Activated T-helper 17 cell treated with anti-CD3 and anti-CD28 coated beads, Interleukin-2, amount 50 U/mL, for 72 hours (primary cell): ENCODE measurements at regions not wholly inside any gene's neighbourhood (a gene's known extent, or its start where the extent isn't known, plus 50 kb on each side); places are given as distances from the start of the nearest gene placed in this dataset.
"Not testable (repeated sequence)": the region's sequence is repeated elsewhere in the genome, so short reads cannot be mapped to it uniquely, and the experiment has no call there.

Experiments used
- ATAC-seq: fragments of 150-1000 bp; cut with Tn5 transposase; replicated peaks from 2 replicates; pipeline ENCODE4 v1.10.0; 2021; ENCODE audit warnings: mild to moderate bottlenecking, moderate library complexity
- H3K27ac Mint-ChIP-seq: one replicate; pipeline ENCODE4 v1.8.0; 2022; ENCODE audit warnings: mixed read lengths
- H3K27me3 Mint-ChIP-seq: one replicate; pipeline ENCODE4 v1.8.0; 2022; ENCODE audit warnings: mixed read lengths
- H3K36me3 Mint-ChIP-seq: one replicate; pipeline ENCODE4 v1.8.0; 2022; ENCODE audit warnings: low read depth, mild to moderate bottlenecking, mixed read lengths
- H3K4me1 Mint-ChIP-seq: one replicate; pipeline ENCODE4 v1.8.0; 2022; ENCODE audit warnings: mixed read lengths
- H3K4me3 Mint-ChIP-seq: one replicate; pipeline ENCODE4 v1.8.0; 2022; ENCODE audit warnings: mild to moderate bottlenecking, mixed read lengths
- H3K9me3 Mint-ChIP-seq: one replicate; pipeline ENCODE4 v1.8.0; 2022; ENCODE audit warnings: mixed read lengths

- Mint-ChIP-seq H3K4me1 (peaks cover 24% of the 10 kb centered on the region), H3K36me3 (no peaks in the 10 kb centered on the region), H3K4me3 (peak overlapping the region; percentile 17), H3K27ac (peak overlapping the region; percentile 78), H3K27me3 (no peaks in the 10 kb centered on the region), H3K9me3 (peaks cover 8% of the 10 kb centered on the region)
- ATAC-seq = peak; percentile 23
These were observed 159.6 kb downstream of the TMEM200A start for GRCh38 chr6:130525408-130525807.

DNA sequence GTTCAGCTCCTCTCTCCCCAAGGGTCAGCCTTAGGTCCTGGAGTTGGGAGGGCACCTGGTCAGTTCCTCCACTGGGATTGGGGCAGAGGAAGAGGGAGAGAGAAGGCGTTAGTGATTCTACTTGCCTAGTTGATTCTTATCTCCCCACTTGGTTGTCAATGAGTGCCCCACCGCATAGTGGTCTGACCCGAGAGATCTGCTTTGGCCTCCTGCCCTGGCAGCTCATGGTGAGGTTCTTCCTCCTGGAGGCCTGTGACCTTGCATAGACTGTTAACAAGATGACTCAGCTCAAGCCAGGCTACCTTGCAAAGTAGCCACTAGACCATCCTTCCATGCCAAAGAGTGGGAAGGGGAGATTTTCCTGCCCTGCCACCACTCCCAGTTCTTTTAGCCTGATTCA is 160.6 kb downstream of the TMEM200A start:
- Mint-ChIP-seq H3K36me3 (no peaks in the 10 kb centered on the region), H3K9me3 (peaks cover 9% of the 10 kb centered on the region), H3K4me3 (no peak overlapping the region), H3K27me3 (no peaks in the 10 kb centered on the region), H3K4me1 (peaks cover 24% of the 10 kb centered on the region), H3K27ac (peak overlapping the region; percentile 20)
- ATAC-seq = no peak

GRCh38 chr6:130527173-130527572 is 161.4 kb downstream of the TMEM200A start:
- Mint-ChIP-seq H3K4me1 (peaks cover 24% of the 10 kb centered on the region), H3K4me3 (no peak overlapping the region), H3K27ac (no peak overlapping the region), H3K27me3 (no peaks in the 10 kb centered on the region), H3K9me3 (peaks cover 11% of the 10 kb centered on the region), H3K36me3 (no peaks in the 10 kb centered on the region)
- no peak for ATAC-seq

GRCh38 chr6:130529569-130530149 is 163.8 kb downstream of the TMEM200A start:
- ATAC-seq = no peak
- Mint-ChIP-seq H3K4me3 (no peak overlapping the region), H3K27ac (no peak overlapping the region), H3K4me1 (peaks cover 15% of the 10 kb centered on the region), H3K9me3 (peaks cover 14% of the 10 kb centered on the region), H3K36me3 (no peaks in the 10 kb centered on the region), H3K27me3 (no peaks in the 10 kb centered on the region)

DNA sequence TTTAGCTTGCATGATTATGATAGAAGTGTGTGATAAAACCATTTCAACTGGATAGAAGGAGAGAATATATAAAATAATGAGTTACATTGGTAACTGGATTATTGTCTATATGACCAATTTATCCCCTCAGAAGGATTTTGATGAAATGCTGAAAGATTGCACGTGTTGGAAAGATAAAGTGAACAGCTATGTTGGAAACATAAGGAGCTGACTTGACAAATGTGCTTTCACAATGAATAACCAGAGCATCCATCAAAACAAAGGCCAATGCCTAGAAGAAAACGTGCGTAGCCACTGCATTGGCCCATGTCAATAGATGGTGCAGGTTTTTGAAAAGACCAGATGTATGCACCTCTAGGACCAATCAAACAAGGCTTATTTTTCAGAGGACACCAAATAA is 168.8 kb downstream of the TMEM200A start:
- Mint-ChIP-seq H3K27me3 (no peaks in the 10 kb centered on the region), H3K9me3 (peaks cover 23% of the 10 kb centered on the region), H3K4me1 (peaks cover 6% of the 10 kb centered on the region), H3K27ac (no peak overlapping the region), H3K4me3 (no peak overlapping the region), H3K36me3 (no peaks in the 10 kb centered on the region)
- ATAC-seq = no peak

DNA sequence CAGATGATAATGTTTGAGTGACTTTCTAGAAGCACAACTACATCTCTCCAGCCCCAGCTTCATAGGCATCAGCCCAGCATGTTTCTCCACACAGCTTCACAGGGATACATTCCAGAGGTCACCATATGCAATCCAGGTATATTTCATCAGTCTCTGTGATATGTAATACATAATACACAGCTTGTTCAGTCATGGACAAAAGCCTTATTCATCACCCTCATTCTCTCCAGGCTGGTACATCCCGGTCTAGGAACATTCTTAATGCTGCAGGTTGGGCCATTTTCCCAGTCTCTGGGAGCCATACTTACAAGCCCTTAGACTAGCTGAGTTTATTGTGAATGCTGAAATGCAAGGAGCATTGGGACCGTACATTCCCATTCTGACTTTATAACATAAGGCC is 169.4 kb downstream of the TMEM200A start:
- H3K9me3 Mint-ChIP-seq = peaks cover 28% of the 10 kb centered on the region
- H3K4me1 Mint-ChIP-seq = peaks cover 6% of the 10 kb centered on the region
- ATAC-seq = no peak
- no peaks in the 10 kb centered on the region for H3K36me3 Mint-ChIP-seq
- H3K4me3 Mint-ChIP-seq = no peak overlapping the region
- no peak overlapping the region for H3K27ac Mint-ChIP-seq
- no peaks in the 10 kb centered on the region for H3K27me3 Mint-ChIP-seq

DNA sequence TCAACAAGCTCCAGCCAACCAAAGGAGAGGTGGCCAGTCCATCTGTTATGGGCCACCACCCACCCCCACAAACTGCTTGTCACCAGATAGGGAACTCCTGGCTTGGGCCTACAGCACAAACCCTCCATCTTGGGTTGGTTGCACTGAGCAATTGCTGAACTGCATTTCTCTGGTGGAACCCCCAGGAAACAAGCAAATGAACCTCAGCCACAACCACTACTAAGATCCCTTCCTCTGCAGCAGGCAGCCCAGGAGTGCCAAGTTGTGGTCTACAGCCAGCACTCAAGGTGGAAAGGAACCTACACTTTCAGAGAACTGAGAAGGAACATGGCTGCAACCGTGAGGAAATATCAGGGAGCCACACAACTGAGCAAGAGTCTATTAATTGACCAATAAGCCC is 171.6 kb downstream of the TMEM200A start:
- Mint-ChIP-seq H3K27ac (no peak overlapping the region), H3K36me3 (no peaks in the 10 kb centered on the region), H3K4me1 (peaks cover 6% of the 10 kb centered on the region), H3K9me3 (peaks cover 17% of the 10 kb centered on the region), H3K27me3 (no peaks in the 10 kb centered on the region), H3K4me3 (no peak overlapping the region)
- ATAC-seq = peak; percentile 26

DNA sequence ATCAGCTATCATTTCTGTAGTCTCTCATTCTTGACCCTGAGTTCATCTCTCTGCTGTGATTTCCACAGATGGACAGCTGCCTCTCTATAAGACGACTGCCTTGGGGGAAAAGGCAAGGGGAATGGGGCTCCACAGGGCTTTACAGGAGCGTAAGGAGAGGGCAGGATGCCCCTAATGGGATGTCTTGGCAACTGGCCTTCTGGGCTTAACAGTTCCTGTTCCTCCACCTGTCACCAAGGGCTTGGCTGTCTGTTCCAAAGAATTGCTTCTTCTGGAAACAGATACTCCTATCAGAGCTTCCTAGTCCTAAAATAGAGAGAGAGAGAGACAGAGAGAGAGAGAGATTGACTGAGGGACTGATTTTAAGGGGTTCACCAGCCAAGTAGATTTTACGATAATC is 181.9 kb downstream of the TMEM200A start:
- no peak for ATAC-seq
- H3K4me3 Mint-ChIP-seq = no peak overlapping the region
- no peaks in the 10 kb centered on the region for H3K27me3 Mint-ChIP-seq
- no peaks in the 10 kb centered on the region for H3K36me3 Mint-ChIP-seq
- H3K27ac Mint-ChIP-seq = peak overlapping the region; percentile 48
- H3K9me3 Mint-ChIP-seq = no peaks in the 10 kb centered on the region
- H3K4me1 Mint-ChIP-seq = no peaks in the 10 kb centered on the region

DNA sequence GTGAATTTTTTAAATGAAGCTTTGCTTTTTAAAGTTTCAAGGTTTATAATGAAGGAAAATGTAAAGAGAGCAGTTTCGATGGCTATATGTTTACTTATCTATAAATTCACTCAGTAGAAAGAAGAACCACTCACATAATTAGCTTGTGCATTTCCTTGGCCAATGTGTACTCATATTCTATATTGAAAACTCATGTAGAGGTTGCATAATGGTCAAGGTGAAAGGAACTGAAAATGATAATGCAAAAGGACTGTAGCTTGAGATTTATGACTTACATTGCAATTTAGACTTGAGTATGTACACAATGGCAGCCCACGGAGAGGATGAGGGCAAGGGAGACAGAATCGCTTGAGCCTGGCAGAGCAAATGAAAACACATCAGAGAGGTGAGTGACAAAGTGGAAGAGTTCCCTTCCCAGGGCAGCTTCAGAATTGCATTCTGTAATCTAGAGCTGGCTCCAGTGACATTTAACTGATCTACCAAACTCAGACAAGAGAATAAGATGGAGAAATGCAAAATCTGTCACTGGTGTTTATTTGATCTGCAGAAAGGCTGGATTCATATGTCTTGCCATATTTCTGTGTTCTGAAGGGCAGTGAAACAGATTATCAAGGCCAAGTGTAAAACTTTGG is 191.8 kb downstream of the TMEM200A start:
- no peak for ATAC-seq
- Mint-ChIP-seq H3K9me3 (peaks cover 15% of the 10 kb centered on the region), H3K27me3 (no peaks in the 10 kb centered on the region), H3K4me3 (no peak overlapping the region), H3K36me3 (no peaks in the 10 kb centered on the region), H3K4me1 (peaks cover 14% of the 10 kb centered on the region), H3K27ac (no peak overlapping the region)

DNA sequence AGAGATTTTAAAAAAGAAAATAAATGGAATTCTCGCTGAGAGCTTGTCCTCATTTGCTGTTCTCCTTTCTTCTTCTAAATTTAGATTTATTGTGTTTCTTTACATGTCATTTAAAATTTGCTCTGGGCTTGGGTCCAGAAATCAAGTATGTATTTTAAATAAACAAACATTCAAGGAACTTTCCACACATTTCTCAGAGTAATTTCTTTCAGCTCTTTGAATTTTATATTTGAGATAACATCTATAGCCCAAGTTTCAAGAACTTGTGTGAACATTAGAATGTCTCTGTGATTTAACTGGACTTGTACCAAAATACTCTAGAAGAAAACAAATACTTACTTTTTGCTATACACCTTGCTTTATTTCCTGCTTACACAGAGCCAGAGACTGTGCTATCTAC is 192.3 kb downstream of the TMEM200A start:
- no peak for ATAC-seq
- H3K27ac Mint-ChIP-seq = no peak overlapping the region
- H3K9me3 Mint-ChIP-seq = peaks cover 15% of the 10 kb centered on the region
- no peak overlapping the region for H3K4me3 Mint-ChIP-seq
- H3K4me1 Mint-ChIP-seq = peaks cover 16% of the 10 kb centered on the region
- H3K27me3 Mint-ChIP-seq = no peaks in the 10 kb centered on the region
- no peaks in the 10 kb centered on the region for H3K36me3 Mint-ChIP-seq

DNA sequence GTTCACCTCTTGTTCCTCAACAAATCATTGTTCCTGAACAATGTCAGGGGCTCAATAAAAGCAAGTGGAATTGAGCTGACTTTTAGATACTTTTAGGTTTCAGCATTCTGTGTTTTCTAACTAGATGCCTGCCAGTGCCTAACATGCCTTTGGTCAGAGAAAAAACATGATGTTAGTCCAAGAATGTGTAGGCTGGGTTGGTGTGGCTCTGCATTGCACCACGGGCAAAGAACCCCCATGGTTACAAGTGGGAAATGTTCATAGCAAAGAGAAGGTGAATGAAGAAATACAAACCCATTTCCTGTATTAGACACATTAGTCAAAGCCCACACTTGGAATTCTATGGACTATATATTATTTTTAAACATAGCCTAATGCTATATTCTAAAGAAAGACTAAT is 193.3 kb downstream of the TMEM200A start:
- H3K4me3 Mint-ChIP-seq = no peak overlapping the region
- H3K9me3 Mint-ChIP-seq = peaks cover 9% of the 10 kb centered on the region
- H3K27me3 Mint-ChIP-seq = no peaks in the 10 kb centered on the region
- H3K27ac Mint-ChIP-seq = no peak overlapping the region
- peaks cover 21% of the 10 kb centered on the region for H3K4me1 Mint-ChIP-seq
- no peaks in the 10 kb centered on the region for H3K36me3 Mint-ChIP-seq
- no peak for ATAC-seq

- H3K27me3 Mint-ChIP-seq = no peaks in the 10 kb centered on the region
- no peak overlapping the region for H3K27ac Mint-ChIP-seq
- H3K4me1 Mint-ChIP-seq = peaks cover 20% of the 10 kb centered on the region
- no peak for ATAC-seq
- H3K36me3 Mint-ChIP-seq = no peaks in the 10 kb centered on the region
- H3K4me3 Mint-ChIP-seq = no peak overlapping the region
- H3K9me3 Mint-ChIP-seq = peaks cover 9% of the 10 kb centered on the region
These were observed 194.4 kb downstream of the TMEM200A start for GRCh38 chr6:130560231-130560630.

DNA sequence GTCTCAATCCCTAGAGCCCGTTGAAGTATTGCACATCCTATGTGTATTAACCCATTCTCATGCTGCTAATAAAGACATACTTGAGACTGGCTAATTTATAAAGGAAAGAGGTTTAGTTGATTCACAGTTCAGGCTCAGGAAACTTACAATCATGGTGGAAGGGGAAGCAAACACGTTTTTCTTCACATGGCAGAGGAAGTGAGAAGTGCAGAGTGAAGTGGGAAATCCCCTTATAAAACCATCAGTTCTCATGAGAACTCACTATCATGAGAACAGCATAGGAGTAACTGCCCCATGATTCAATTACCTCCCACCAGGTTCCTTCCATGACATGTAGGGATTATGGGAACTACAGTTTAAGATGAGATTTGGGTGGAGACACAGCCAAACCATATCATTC is 195.3 kb downstream of the TMEM200A start:
- not testable (repeated sequence) for H3K36me3 Mint-ChIP-seq, H3K27me3 Mint-ChIP-seq, H3K9me3 Mint-ChIP-seq
- Mint-ChIP-seq H3K4me1 (peaks cover 20% of the 10 kb centered on the region), H3K27ac (peak overlapping the region; percentile 58), H3K4me3 (peak overlapping the region; percentile 15)
- ATAC-seq = peak; percentile 68

DNA sequence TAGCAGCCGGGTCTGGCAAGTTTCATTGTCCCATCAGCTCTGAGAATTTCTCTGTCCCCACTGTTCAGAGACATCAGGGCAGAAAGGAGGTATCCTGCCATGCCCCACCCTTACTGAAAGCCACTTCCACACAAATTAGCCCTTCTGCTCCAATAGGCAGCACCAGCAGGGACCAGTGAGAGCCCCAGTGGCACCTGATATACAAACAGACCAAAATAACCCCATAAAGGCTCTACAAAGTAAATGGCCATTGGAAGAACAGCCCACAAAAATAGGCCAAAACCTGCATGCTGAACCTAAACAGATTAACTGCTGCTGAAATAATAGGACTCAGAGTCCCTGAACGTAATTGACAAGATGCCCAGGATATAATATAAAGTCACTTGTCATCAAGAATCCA is 199.9 kb downstream of the TMEM200A start:
- Mint-ChIP-seq H3K27ac (no peak overlapping the region), H3K4me3 (no peak overlapping the region), H3K4me1 (peaks cover 20% of the 10 kb centered on the region), H3K9me3 (peaks cover 9% of the 10 kb centered on the region), H3K36me3 (no peaks in the 10 kb centered on the region), H3K27me3 (no peaks in the 10 kb centered on the region)
- no peak for ATAC-seq

GRCh38 chr6:130574146-130574545 is 208.3 kb downstream of the TMEM200A start:
- no peak for ATAC-seq
- no peaks in the 10 kb centered on the region for H3K27me3 Mint-ChIP-seq
- H3K4me3 Mint-ChIP-seq = no peak overlapping the region
- H3K9me3 Mint-ChIP-seq = peaks cover 8% of the 10 kb centered on the region
- H3K36me3 Mint-ChIP-seq = no peaks in the 10 kb centered on the region
- H3K27ac Mint-ChIP-seq = no peak overlapping the region
- peaks cover 33% of the 10 kb centered on the region for H3K4me1 Mint-ChIP-seq
